ENCODE measurements at regions not wholly inside any gene's neighbourhood (a gene's known extent, or its start where the extent isn't known, plus 50 kb on each side); places are given as distances from the start of the nearest gene placed in this dataset.

GRCh38 chr9:14366076-14366475, 52.1 kb upstream of the NFIB start:
- no peak overlapping the region for H3K27ac ChIP-seq (ENCODE audit: extremely low read depth, low read depth, low read length)
- CTCF ChIA-PET: interaction anchor here (1.0 kb wide), 1 partner anchor 12 kb away, joined by 3 read pairs; no protein-coding TSS in a partner anchor
- no peaks in the 10 kb centered on the region for H3K36me3 ChIP-seq (ENCODE audit: control insufficient read depth in 2 of 2, insufficient read depth in 1 of 2, low read length in 2 of 2)

GRCh38 chr9:14365670-14366069, 51.7 kb upstream of the NFIB start:
- H3K4me3 ChIP-seq (ENCODE audit: low read depth, low read length): no peak overlapping the region
- H3K4me1 ChIP-seq (ENCODE audit: control insufficient read depth, insufficient read depth, low read length): peaks cover 9% of the 10 kb centered on the region; the same call in 1 of the 2 replicates
- TF ChIP-seq ZNF558 (tag by site-specific recombination; IDR thresholded peaks at IDR 0.05): no peak
- CTCF ChIA-PET: interaction anchor here (0.7 kb wide), 1 partner anchor 23 kb away, joined by 3 read pairs; no protein-coding TSS in a partner anchor
- H3K9me3 ChIP-seq (ENCODE audit: control insufficient read depth, insufficient read depth, low read depth, low read length): no peaks in the 10 kb centered on the region
- no peaks in the 10 kb centered on the region for H3K36me3 ChIP-seq (ENCODE audit: control insufficient read depth in 2 of 2, insufficient read depth in 1 of 2, low read length in 2 of 2)
- H3K27ac ChIP-seq (ENCODE audit: extremely low read depth, low read depth, low read length): no peak overlapping the region
- POLR2A ChIA-PET: no interaction called here

More at GRCh38 chr9:14366076-14366475, 52.1 kb upstream of the NFIB start:
- POLR2A ChIA-PET: no interaction called here
- H3K4me1 ChIP-seq (ENCODE audit: control insufficient read depth, insufficient read depth, low read length): peaks cover 8% of the 10 kb centered on the region; the same call in 1 of the 2 replicates
- H3K4me3 ChIP-seq (ENCODE audit: low read depth, low read length): no peak overlapping the region
- TF ChIP-seq SP3 (tag by site-specific recombination; IDR thresholded peaks at IDR 0.05): no peak
- no peak for TF ChIP-seq ZNF146 (tag by site-specific recombination; IDR thresholded peaks at IDR 0.05)
- TF ChIP-seq ZNF121 (tag by site-specific recombination; IDR thresholded peaks at IDR 0.05): no peak
- no peak for TF ChIP-seq ZSCAN18 (tag by site-specific recombination; IDR thresholded peaks at IDR 0.05)
- no peak for TF ChIP-seq ZNF175 (tag by site-specific recombination; IDR thresholded peaks at IDR 0.05)
- no peak for TF ChIP-seq ZNF26 (tag by site-specific recombination; IDR thresholded peaks at IDR 0.05)
- no peak for TF ChIP-seq HOXC10 (CRISPR knock-in tag; IDR thresholded peaks at IDR 0.05)
- TF ChIP-seq ZNF169 (tag by site-specific recombination; IDR thresholded peaks at IDR 0.05): no peak
- no peak for TF ChIP-seq ZNF280D (tag by site-specific recombination; IDR thresholded peaks at IDR 0.05)
- TF ChIP-seq RBAK (tag by site-specific recombination; IDR thresholded peaks at IDR 0.05): no peak
- no peaks in the 10 kb centered on the region for H3K9me3 ChIP-seq (ENCODE audit: control insufficient read depth, insufficient read depth, low read depth, low read length)
